HG03025 (cell line): ENCODE measurements at regions not wholly inside any gene's neighbourhood (a gene's known extent, or its start where the extent isn't known, plus 50 kb on each side); places are given as distances from the start of the nearest gene placed in this dataset.

Experiments used
- ATAC-seq: cut with Tn5 transposase; IDR thresholded peaks from one replicate; pipeline ENCODE4 v1.9.1; 2021; ENCODE audit warnings: mild to moderate bottlenecking, moderate library complexity; ENCODE audit not compliant: unreplicated experiment, low FRiP score

GRCh38 chrX:38856670-38857265 lies 55.5 kb downstream of the MID1IP1 start:
- no peak for ATAC-seq

- no peak for ATAC-seq
Observed at GRCh38 chrX:38857736-38858523, 56.7 kb downstream of the MID1IP1 start.

DNA sequence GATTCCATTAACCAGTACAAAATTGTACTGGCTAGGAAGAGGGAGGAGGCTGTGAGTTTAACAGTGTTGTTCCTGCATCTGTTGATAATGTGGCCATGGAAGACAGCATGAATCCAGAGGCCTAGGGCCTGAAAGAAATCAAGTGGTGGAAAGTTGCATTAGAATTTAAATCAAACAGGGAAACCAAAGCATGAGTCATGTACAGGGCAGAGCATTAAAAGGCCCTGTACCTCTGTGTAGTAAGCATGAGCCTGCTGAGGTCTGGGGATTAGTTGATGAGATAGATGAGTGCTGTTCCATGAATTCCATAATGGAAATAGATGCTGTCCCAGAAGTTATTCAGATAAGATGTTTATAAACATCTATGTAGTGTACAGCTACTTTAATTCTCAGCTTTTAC lies 58.3 kb downstream of the MID1IP1 start:
- no peak for ATAC-seq

DNA sequence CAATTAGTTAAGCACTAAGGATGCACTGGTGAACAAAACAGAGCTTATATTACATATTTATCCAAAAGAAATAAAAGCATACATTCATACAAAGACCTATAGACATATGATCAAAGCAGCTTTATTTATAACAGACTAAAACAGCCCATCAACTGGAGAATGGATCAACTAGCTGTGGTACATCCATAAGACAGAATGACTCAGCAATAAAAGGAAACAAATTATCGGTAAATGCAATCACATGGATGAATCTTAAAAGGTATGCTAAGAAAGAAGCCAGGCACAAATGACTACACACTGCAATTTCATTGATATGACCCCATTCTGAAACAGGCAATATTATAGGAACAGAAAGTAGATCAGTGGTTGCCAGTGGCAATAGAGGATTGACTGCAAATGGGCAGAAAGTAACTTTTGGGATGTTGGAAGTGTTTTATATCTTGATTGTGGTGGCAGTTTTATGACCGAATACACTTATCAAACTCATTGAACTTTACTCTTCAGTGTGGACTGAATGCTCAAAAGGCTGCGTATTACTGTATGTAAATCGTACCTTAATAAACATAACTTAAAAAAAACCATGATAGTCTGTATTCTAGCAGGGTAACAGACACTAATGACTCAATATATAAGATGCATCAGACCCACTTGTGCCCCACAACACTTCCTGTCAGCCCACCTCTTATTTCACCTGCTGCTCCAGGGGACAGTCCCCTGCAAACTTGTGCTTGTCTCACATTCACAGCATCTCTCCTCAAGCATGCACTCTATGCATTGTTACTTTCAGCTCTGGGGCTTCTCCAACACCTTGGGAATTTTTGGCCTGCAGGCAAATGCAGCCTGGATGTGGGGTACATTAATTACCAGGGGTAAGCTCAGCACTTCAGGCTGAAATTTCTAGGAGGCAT lies 59.1 kb downstream of the MID1IP1 start:
- no peak for ATAC-seq

- ATAC-seq: no peak
Observed at GRCh38 chrX:38861489-38861888, 60.2 kb downstream of the MID1IP1 start.

GRCh38 chrX:38862100-38862499 lies 60.8 kb downstream of the MID1IP1 start:
- no peak for ATAC-seq

- no peak for ATAC-seq
Observed at GRCh38 chrX:38864165-38864564, 62.9 kb downstream of the MID1IP1 start.

DNA sequence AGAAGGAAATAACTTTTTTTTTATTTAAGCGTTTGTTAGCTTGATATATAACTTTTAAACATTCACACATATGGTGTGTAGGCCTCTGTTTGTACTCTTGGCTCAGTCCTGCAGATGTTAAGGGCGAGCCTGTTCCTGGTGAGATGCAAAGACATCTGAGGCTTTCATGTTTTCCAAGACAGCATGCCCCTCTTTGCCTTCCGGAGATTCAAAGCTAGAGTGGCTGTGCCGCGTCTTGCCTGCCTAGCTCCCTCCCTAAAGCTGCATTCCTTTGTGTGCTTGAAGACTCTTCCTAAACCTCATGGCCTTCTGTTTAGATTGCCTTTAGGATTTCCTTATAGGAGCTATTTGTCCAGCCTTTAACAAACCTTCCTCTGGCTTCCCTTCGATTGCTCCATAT lies 67.1 kb downstream of the MID1IP1 start:
- ATAC-seq: no peak

DNA sequence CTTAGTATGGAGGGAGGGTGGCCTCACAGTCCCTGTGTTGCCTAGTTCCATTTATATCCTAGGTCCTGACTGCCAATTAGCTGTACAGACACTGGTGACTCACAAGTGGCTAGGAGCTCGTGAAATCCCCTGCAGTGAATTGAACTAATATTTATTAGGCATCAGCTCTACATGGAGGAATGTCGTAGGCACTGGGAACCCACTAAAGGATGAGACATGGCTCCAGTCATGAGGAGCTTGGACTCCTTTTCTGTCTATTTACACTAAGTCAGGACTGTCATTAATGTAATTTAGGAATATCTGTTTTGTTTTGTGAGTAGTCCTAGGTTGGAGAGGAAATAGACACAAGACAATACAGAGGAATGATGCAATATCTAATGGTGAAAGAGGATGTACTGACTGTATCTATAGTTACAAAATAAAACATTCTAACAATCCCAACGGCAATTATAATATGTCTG lies 67.7 kb downstream of the MID1IP1 start:
- no peak for ATAC-seq

- ATAC-seq: no peak
Observed at GRCh38 chrX:38870361-38870895, 69.2 kb downstream of the MID1IP1 start.

- no peak for ATAC-seq
Observed at GRCh38 chrX:38871129-38872029, 70.1 kb downstream of the MID1IP1 start.

- ATAC-seq: no peak
Observed at GRCh38 chrX:38877366-38877765, 76.1 kb downstream of the MID1IP1 start.

- ATAC-seq: no peak
Observed at GRCh38 chrX:38878641-38879340, 77.5 kb downstream of the MID1IP1 start.

DNA sequence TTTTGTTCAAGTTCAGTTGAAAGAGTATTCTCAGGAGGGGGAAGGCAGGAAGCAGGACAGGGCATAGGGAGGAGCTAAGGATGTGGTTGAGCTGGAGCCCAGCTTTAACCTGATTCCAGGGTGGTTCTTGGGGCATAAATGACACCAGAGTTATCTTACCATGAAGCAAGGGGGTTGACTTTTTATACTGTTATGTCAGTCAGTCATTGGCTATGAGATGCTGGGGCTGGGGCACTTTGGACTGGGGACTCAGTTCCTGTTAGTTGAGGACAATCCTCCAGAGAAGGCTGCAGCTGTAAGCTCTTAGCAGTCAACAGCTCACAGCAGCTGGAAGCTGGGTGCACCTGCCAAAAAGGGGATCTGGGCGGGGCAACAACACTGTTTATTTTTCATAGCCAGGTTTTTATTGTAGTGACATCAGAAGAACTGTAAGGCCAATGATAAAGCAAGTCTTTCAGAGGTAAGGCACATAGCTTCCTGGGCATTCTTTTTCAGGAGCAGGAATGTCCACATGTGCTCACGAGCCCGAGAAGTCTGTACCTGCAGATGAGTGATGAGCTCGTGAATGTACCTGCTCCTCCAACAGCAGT lies 78.5 kb downstream of the MID1IP1 start:
- peak; percentile 49 for ATAC-seq

- no peak for ATAC-seq
Observed at GRCh38 chrX:38880296-38880854, 79.1 kb downstream of the MID1IP1 start.

DNA sequence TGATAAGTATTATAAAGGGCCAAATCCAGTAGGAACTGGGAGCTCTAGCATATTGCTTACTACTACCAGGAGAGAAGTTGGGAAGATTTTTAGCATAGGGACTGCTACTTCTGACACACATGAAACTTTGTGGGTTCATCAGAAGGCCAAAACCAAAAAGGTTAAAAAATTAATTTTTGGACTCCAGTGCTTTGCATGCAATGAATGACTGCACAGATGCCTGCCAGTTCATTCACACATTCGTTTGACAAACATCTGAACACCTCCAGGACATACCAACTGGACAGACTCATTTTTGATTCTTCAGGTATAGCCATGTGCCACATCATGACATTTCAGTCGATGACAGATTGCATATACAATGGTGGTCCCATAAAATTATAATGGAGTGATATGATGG lies 79.8 kb downstream of the MID1IP1 start:
- ATAC-seq: no peak

GRCh38 chrX:38881727-38882126 lies 80.5 kb downstream of the MID1IP1 start:
- no peak for ATAC-seq

- no peak for ATAC-seq
Observed at GRCh38 chrX:38882894-38883626, 81.8 kb downstream of the MID1IP1 start.
